BJ (cell line): ENCODE measurements at regions not wholly inside any gene's neighbourhood (a gene's known extent, or its start where the extent isn't known, plus 50 kb on each side); places are given as distances from the start of the nearest gene placed in this dataset.

ENCODE experiments used
- CTCF ChIA-PET: fragments of 350-600 bp; formaldehyde crosslinking; extraction: SDS; loops from one replicate; lab custom pipeline; 2021; ENCODE audit warnings: antibody characterized with exemption, inconsistent platforms; lab: Yijun Ruan, JAX
- POLR2A ChIA-PET: fragments of 300-600 bp; sonication (Branson Sonifier 250); formaldehyde crosslinking; extraction: SDS; loops from one replicate; lab custom pipeline; 2021; ENCODE audit warnings: antibody characterized with exemption; lab: Charles Lee
- DNase-seq: peaks from one replicate; pipeline ENCODE4 v3.0.0-alpha.2; 2011; ENCODE audit warnings: low read depth
- H3K27me3 ChIP-seq: 2 replicates; pipeline ENCODE4 v1.6.0; 2011; ENCODE audit warnings: low read length; ENCODE audit not compliant: control insufficient read depth, insufficient read depth
- H3K36me3 ChIP-seq: 2 replicates; pipeline ENCODE4 v1.5.1; 2011; ENCODE audit warnings: low read length; ENCODE audit not compliant: control insufficient read depth, insufficient read depth
- H3K4me3 ChIP-seq: 2 replicates; pipeline ENCODE4 v1.5.1; 2011; ENCODE audit warnings: low read depth, mild to moderate bottlenecking, control low read depth, low read length
- CTCF ChIP-seq: IDR thresholded peaks from 2 replicates; pipeline ENCODE4 v1.5.1; 2011; ENCODE audit warnings: low read depth, mild to moderate bottlenecking, control low read depth, inconsistent platforms, low read length, moderate library complexity; ENCODE audit not compliant: insufficient read depth

GRCh38 chr20:40101560-40101959 lies 587.5 kb downstream of the MAFB start:
- Histone ChIP-seq H3K27me3 (no peaks in the 10 kb centered on the region), H3K36me3 (no peaks in the 10 kb centered on the region), H3K4me3 (no peak overlapping the region)
- DNase-seq: no peak
- ChIA-PET POLR2A (no interaction called here), CTCF (no interaction called here)
- TF ChIP-seq CTCF: no peak

GRCh38 chr20:40100261-40100660 lies 588.8 kb downstream of the MAFB start:
- H3K27me3 ChIP-seq: no peaks in the 10 kb centered on the region
- ChIA-PET CTCF (no interaction called here), POLR2A (no interaction called here)
- no peak for DNase-seq
- H3K4me3 ChIP-seq: no peak overlapping the region
- no peak for TF ChIP-seq CTCF
- H3K36me3 ChIP-seq: no peaks in the 10 kb centered on the region

- H3K36me3 ChIP-seq: no peaks in the 10 kb centered on the region
- CTCF ChIA-PET: no interaction called here
- POLR2A ChIA-PET: no interaction called here
- no peak for TF ChIP-seq CTCF
- H3K27me3 ChIP-seq: no peaks in the 10 kb centered on the region
- H3K4me3 ChIP-seq: no peak overlapping the region
- DNase-seq: no peak
These were observed 598.8 kb downstream of the MAFB start for GRCh38 chr20:40090236-40090635.

GRCh38 chr20:40087496-40087895 lies 601.5 kb downstream of the MAFB start:
- Histone ChIP-seq H3K36me3 (no peaks in the 10 kb centered on the region), H3K4me3 (no peak overlapping the region), H3K27me3 (no peaks in the 10 kb centered on the region)
- ChIA-PET CTCF (no interaction called here), POLR2A (no interaction called here)
- TF ChIP-seq CTCF: no peak
- no peak for DNase-seq

GRCh38 chr20:40085513-40085912 lies 603.5 kb downstream of the MAFB start:
- Histone ChIP-seq H3K36me3 (no peaks in the 10 kb centered on the region), H3K4me3 (no peak overlapping the region), H3K27me3 (no peaks in the 10 kb centered on the region)
- CTCF ChIA-PET: no interaction called here
- no peak for DNase-seq
- POLR2A ChIA-PET: no interaction called here
- no peak for TF ChIP-seq CTCF
